CD4-positive, alpha-beta T cell treated with Interleukin-17A for 1 hour (primary cell): ENCODE measurements at regions not wholly inside any gene's neighbourhood (a gene's known extent, or its start where the extent isn't known, plus 50 kb on each side); places are given as distances from the start of the nearest gene placed in this dataset.
"Not testable (repeated sequence)": the region's sequence is repeated elsewhere in the genome, so short reads cannot be mapped to it uniquely, and the experiment has no call there.

ENCODE experiments used
- DNase-seq: peaks from one replicate; pipeline ENCODE4 v3.0.0-alpha.2; 2020

- DNase-seq, result no peak
These were observed 203.8 kb upstream of the RAI14 start for GRCh38 chr5:34452170-34452828.

- no peak for DNase-seq
These were observed 201.0 kb upstream of the RAI14 start for GRCh38 chr5:34455098-34455497.

GRCh38 chr5:34459908-34460307 is 196.2 kb upstream of the RAI14 start:
- DNase-seq, result no peak

DNA sequence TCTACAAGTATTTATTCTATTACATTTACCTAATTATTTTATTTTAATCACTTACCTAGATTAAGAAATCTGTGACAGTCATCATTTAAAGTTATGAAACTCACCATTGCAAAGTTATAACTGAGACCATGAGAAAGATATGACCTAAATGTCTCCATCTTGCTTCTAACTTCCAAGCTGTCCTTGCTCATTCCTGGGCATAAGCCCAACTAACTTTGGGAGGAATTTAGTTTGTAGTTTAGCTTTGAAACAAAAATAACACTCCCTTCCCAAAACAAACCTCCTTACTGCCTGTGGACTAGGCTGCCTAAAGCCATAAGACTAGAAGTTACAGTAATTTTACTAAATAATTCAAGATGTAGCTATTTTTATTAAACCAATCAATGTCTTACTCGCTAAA is 195.6 kb upstream of the RAI14 start:
- DNase-seq, result no peak

- DNase-seq, result no peak
These were observed 191.3 kb upstream of the RAI14 start for GRCh38 chr5:34464829-34465228.

- DNase-seq, result peak; percentile 73
These were observed 190.8 kb upstream of the RAI14 start for GRCh38 chr5:34465301-34465700.

DNA sequence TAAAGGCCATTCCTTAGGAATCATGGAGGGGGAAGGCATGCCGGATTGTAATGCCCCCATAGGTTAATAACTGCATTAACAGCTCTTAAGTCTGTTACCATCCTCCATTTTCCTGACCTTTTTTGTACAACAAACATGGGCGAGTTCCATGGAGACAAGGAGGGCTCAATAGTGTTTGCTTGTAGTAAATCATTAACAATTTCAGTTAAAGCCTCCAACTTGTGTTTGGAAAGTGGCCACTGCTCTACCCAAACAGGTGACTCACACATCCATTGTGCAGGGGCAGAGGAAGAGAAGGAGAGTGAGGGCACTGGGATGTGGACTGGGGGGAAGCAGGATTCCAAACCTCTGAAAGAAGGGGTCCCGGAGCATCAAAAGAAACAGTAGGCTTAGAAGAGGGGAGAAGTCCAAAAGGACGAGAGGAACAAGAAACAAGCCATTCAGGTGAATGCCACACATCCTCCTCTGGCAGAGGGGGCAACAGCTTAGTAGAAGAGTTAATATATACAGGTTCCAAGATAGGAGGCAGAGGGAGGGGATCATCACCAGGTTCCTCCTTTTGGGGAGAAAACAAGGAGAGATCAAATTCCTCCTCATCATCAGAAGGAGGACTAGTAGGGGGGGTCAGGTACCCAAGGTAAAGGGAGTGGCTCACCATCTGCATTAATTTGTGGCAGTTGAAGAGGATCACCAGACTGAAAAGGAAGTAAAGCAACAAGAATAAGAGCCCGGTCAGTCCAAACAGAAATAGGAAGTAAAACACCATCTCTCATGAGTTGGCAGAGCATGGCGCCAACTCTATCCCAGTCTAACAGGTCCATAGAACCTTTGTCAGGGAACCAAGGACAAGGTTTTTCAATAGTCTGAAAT is 189.4 kb upstream of the RAI14 start:
- not testable (repeated sequence) for DNase-seq

DNA sequence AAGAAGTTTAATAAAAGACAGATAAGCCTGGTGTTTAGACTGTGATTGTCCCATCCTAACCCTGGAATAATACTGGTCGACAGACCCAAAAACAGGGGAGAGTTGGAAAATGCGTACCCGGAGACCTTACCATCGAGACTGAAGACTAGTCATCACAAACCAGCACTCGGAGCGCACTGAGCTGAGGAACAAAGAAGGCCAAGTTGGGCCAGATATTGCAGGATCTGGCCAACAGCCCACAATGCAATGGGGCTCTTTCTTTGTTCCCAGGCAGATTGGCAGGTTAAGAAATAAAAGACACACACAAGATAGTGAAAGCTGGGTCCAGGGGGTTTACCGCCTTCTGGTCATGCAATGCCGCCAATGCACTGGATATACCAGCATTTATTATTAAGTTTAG is 188.7 kb upstream of the RAI14 start:
- DNase-seq, result no peak

DNA sequence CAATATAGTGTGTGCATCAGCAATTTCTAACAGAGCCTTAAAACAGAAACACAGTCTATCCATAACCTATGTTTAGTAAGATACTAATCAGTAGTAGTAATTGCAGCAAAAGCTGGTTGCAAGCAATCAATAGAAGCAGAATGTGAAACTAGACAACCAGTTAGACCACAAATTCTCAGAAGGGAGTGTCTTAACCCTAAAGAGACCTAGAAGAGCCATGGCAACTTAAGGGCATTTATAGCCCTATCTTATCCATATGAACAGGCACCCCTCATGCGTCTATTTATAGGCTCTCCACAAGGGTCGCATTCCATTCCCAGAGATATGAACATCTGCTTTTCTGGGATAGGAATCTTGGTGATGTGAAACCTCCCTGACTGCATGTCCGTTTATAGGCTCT is 188.1 kb upstream of the RAI14 start:
- not testable (repeated sequence) for DNase-seq

GRCh38 chr5:34469971-34470370 is 186.2 kb upstream of the RAI14 start:
- no peak for DNase-seq

GRCh38 chr5:34474573-34475021 is 181.5 kb upstream of the RAI14 start:
- DNase-seq, result peak; percentile 49

- no peak for DNase-seq
These were observed 180.7 kb upstream of the RAI14 start for GRCh38 chr5:34475249-34475966.

- DNase-seq, result no peak
These were observed 179.1 kb upstream of the RAI14 start for GRCh38 chr5:34476941-34477565.

DNA sequence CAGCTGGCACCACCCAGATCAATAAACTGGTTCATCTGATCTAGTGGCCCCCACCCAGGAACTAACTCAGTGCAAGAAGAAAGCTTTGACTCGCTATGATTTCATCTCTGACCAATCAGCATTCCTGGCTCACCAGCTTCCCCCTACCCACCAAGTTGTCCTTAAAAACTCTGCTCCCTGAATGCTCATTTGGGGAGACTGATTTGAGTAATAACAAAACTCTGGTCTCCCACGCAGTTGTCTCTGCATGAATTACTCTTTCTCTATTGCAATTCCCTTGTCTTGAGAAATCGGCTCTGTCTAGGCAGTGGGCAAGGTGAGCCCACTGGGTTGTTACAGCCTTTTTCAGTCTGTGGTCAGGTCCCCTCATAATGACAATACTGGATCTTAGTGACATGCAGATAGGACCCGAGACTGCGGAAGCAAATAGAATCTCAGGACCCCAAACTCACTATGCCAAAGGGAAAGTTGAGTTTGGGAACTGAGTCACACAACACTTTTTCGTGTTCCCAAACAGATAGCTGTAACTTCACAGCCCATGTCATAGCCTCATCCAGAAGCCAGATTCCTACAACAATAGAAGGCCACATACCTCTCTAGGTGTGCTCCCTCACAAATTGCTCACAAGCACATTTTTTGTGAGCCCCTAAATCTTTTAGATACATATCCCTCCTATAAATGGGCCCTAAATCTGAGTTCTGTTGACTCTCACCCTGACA is 175.2 kb upstream of the RAI14 start:
- DNase-seq, result no peak

DNA sequence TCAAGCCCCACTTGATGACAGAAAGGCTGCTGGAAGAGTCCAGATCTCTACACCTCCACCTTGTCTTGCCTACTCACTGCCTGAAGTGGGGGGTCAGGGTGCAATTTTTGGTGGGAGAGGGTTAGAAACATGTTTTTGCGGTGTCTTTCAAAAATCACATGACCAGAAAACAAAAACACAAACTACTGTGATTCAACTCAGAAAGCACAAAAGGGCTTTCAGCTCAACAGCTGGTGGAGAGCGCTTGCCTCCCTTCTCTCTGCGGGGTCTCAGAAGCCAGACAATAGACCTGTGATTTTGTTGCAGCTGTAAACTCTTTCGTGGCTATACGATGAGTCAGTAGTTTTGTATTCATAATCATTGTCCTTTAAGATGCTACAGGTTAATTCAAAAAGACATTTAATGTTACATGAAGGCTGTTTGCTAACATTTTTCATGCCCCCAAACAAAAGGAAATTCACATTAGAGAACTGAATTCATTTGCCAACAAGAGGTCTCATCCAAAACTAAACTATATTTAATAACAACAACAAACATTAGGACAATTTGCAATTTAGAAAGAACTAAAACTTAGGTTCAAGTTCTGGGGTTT is 172.6 kb upstream of the RAI14 start:
- no peak for DNase-seq

- no peak for DNase-seq
These were observed 171.8 kb upstream of the RAI14 start for GRCh38 chr5:34484216-34484920.

DNA sequence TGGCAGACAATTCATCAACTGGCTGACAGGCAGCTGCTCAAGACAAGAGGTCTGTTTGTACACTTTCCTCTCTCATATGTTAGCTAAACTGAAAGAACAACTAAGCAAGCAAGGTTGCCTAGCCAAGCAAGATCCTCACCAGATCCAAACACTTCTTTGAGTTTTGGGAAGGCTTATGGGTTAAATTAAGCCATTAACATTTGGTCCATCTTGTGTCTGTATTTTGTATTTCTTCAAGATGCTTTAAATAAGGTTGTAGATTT is 170.4 kb upstream of the RAI14 start:
- DNase-seq, result no peak

DNA sequence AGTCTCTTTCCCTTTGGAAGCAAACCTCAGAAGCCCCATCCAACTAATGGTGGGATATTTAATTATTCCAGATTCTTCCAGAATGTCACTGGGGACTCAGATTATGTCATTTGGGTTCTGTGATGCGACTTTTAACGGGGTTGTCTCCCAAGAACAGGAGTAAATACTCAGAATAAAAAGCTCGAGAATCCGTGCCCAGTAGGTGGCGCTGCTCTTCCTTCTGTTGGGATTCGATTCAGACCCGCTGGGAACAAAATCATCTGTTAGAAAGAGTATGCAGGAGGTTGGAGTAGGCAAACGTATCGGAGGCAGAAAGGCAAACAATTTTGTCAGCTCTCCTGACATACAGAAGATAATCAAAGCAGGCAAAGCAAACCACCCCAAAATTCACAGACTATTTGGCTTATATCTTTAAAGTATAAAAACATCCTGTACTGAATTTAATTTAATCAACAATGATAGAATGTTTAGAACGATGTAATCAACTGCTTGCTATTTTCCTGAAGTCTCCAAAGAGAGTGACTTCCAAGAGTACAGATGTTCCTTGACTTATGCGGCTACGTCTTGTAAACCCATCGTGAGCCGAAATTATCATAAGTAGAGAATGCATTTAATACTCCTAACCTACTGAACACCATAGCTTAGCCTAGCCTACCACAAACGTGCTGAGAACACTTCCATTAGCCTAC is 169.8 kb upstream of the RAI14 start:
- DNase-seq, result peak; percentile 57

GRCh38 chr5:34486849-34487158 is 169.3 kb upstream of the RAI14 start:
- no peak for DNase-seq

DNA sequence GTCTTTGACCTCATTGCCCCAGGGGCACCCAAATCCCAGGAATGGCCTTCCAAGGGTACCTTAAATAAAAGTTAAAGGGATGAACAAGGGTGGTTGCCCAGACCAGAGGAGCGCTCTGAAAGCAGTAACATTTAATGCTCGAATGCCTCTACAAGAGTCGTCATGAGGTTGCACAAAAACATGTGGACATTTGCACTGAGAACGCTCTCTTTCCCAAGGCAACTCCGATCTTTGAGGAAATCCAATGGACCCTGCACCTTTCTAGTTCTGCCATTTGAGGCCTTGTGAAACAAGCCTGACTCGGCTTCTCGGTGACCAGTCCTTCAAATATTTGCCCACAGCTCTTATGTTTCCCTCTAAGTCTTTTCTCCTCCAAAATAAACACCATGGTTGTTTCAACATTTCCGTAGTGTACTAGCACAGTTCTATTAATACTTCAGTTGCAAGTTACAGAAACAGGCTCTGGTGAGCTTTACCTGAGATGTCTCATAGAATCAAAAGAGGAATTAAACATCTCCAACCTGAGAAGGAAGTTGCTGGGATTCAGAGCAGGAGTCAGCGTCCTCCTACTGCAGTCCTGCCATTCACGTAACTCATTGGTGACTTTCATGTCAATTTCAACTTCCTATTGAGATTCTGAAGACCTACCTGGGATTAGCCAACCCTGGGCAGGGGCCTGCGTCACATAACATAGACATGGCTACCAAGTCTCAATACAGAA is 168.8 kb upstream of the RAI14 start:
- no peak for DNase-seq

DNA sequence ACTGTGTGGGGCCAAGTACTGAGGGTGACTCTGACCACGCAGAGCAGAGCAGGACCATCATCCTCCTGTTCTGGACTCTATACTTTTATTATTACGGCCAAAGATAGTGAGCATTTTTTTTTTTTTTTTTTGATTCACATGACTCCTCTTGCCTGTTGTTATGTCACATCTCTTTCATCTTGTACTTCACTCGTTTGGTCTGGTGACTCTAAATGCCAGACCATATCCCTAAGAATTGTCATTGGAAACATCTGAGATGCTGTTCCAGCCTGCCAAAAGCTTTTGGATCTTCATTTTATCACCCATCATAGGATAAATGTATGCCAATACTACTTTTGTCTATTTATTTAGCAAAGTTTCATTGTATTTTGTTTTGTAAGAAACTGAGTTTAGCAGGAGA is 168.2 kb upstream of the RAI14 start:
- no peak for DNase-seq
